ENCODE measurements at regions not wholly inside any gene's neighbourhood (a gene's known extent, or its start where the extent isn't known, plus 50 kb on each side); places are given as distances from the start of the nearest gene placed in this dataset.

GRCh38 chr12:123083661-123084571, 67.0 kb downstream of the PITPNM2 start:
- DNase-seq (ENCODE audit: low read depth, low spot score) = no peak
- in situ Hi-C loops (cut with HindIII; ENCODE audit: low pct_unique_long_range_greater_than_20kb, low sequenced_read_pairs) = no loop called here

GRCh38 chr12:123080634-123081033, 70.3 kb downstream of the PITPNM2 start:
- DNase-seq (ENCODE audit: low read depth, low spot score) = no peak
- in situ Hi-C loops (cut with HindIII; ENCODE audit: low pct_unique_long_range_greater_than_20kb, low sequenced_read_pairs) = no loop called here

GRCh38 chr12:123078531-123079155, 72.2 kb downstream of the PITPNM2 start:
- in situ Hi-C loops (cut with HindIII; ENCODE audit: low pct_unique_long_range_greater_than_20kb, low sequenced_read_pairs) = no loop called here
- no peak for DNase-seq (ENCODE audit: low read depth, low spot score)

GRCh38 chr12:123078120-123078465, 72.8 kb downstream of the PITPNM2 start:
- in situ Hi-C loops (cut with HindIII; ENCODE audit: low pct_unique_long_range_greater_than_20kb, low sequenced_read_pairs) = no loop called here
- no peak for DNase-seq (ENCODE audit: low read depth, low spot score)

GRCh38 chr12:123077298-123078119, 73.4 kb downstream of the PITPNM2 start:
- in situ Hi-C loops (cut with HindIII; ENCODE audit: low pct_unique_long_range_greater_than_20kb, low sequenced_read_pairs) = no loop called here
- peak; percentile 16 for DNase-seq (ENCODE audit: low read depth, low spot score)

- DNase-seq (ENCODE audit: low read depth, low spot score) = no peak
- in situ Hi-C loops (cut with HindIII; ENCODE audit: low pct_unique_long_range_greater_than_20kb, low sequenced_read_pairs) = no loop called here
Measured at GRCh38 chr12:123076604-123077297, 74.1 kb downstream of the PITPNM2 start.

- no peak for DNase-seq (ENCODE audit: low read depth, low spot score)
- in situ Hi-C loops (cut with HindIII; ENCODE audit: low pct_unique_long_range_greater_than_20kb, low sequenced_read_pairs) = no loop called here
Measured at GRCh38 chr12:123075646-123076171, 75.2 kb downstream of the PITPNM2 start.

GRCh38 chr12:123075087-123075645, 75.7 kb downstream of the PITPNM2 start:
- in situ Hi-C loops (cut with HindIII; ENCODE audit: low pct_unique_long_range_greater_than_20kb, low sequenced_read_pairs) = no loop called here
- no peak for DNase-seq (ENCODE audit: low read depth, low spot score)

- no peak for DNase-seq (ENCODE audit: low read depth, low spot score)
- in situ Hi-C loops (cut with HindIII; ENCODE audit: low pct_unique_long_range_greater_than_20kb, low sequenced_read_pairs) = no loop called here
Measured at GRCh38 chr12:123073962-123074801, 76.7 kb downstream of the PITPNM2 start.

- DNase-seq (ENCODE audit: low read depth, low spot score) = no peak
- in situ Hi-C loops (cut with HindIII; ENCODE audit: low pct_unique_long_range_greater_than_20kb, low sequenced_read_pairs) = no loop called here
Measured at GRCh38 chr12:123073292-123073691, 77.6 kb downstream of the PITPNM2 start.

GRCh38 chr12:123071857-123072256, 79.0 kb downstream of the PITPNM2 start:
- DNase-seq (ENCODE audit: low read depth, low spot score) = no peak
- in situ Hi-C loops (cut with HindIII; ENCODE audit: low pct_unique_long_range_greater_than_20kb, low sequenced_read_pairs) = no loop called here

GRCh38 chr12:123071099-123071800, 79.6 kb downstream of the PITPNM2 start:
- in situ Hi-C loops (cut with HindIII; ENCODE audit: low pct_unique_long_range_greater_than_20kb, low sequenced_read_pairs) = no loop called here
- no peak for DNase-seq (ENCODE audit: low read depth, low spot score)

- DNase-seq (ENCODE audit: low read depth, low spot score) = no peak
- in situ Hi-C loops (cut with HindIII; ENCODE audit: low pct_unique_long_range_greater_than_20kb, low sequenced_read_pairs) = no loop called here
Measured at GRCh38 chr12:123070267-123071081, 80.4 kb downstream of the PITPNM2 start.

- no peak for DNase-seq (ENCODE audit: low read depth, low spot score)
- in situ Hi-C loops (cut with HindIII; ENCODE audit: low pct_unique_long_range_greater_than_20kb, low sequenced_read_pairs) = no loop called here
Measured at GRCh38 chr12:123069436-123070266, 81.2 kb downstream of the PITPNM2 start.
